ENCODE measurements at regions not wholly inside any gene's neighbourhood (a gene's known extent, or its start where the extent isn't known, plus 50 kb on each side); places are given as distances from the start of the nearest gene placed in this dataset.

- TF ChIP-seq, protein P1, sequence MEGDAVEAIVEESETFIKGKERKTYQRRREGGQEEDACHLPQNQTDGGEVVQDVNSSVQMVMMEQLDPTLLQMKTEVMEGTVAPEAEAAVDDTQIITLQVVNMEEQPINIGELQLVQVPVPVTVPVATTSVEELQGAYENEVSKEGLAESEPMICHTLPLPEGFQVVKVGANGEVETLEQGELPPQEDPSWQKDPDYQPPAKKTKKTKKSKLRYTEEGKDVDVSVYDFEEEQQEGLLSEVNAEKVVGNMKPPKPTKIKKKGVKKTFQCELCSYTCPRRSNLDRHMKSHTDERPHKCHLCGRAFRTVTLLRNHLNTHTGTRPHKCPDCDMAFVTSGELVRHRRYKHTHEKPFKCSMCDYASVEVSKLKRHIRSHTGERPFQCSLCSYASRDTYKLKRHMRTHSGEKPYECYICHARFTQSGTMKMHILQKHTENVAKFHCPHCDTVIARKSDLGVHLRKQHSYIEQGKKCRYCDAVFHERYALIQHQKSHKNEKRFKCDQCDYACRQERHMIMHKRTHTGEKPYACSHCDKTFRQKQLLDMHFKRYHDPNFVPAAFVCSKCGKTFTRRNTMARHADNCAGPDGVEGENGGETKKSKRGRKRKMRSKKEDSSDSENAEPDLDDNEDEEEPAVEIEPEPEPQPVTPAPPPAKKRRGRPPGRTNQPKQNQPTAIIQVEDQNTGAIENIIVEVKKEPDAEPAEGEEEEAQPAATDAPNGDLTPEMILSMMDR (IDR thresholded peaks at IDR 0.05; ENCODE audit: low read depth, low read length, missing input control): no peak
- TF ChIP-seq, protein P2, sequence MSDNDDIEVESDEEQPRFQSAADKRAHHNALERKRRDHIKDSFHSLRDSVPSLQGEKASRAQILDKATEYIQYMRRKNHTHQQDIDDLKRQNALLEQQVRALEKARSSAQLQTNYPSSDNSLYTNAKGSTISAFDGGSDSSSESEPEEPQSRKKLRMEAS (IDR thresholded peaks at IDR 0.05): no peak
- TF ChIP-seq, protein P3, sequence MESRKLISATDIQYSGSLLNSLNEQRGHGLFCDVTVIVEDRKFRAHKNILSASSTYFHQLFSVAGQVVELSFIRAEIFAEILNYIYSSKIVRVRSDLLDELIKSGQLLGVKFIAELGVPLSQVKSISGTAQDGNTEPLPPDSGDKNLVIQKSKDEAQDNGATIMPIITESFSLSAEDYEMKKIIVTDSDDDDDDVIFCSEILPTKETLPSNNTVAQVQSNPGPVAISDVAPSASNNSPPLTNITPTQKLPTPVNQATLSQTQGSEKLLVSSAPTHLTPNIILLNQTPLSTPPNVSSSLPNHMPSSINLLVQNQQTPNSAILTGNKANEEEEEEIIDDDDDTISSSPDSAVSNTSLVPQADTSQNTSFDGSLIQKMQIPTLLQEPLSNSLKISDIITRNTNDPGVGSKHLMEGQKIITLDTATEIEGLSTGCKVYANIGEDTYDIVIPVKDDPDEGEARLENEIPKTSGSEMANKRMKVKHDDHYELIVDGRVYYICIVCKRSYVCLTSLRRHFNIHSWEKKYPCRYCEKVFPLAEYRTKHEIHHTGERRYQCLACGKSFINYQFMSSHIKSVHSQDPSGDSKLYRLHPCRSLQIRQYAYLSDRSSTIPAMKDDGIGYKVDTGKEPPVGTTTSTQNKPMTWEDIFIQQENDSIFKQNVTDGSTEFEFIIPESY (IDR thresholded peaks at IDR 0.05): no peak
- TF ChIP-seq RAD21 (IDR thresholded peaks at IDR 0.05) (no peak), ATF3 (IDR thresholded peaks at IDR 0.05) (no peak), GABPA (IDR thresholded peaks at IDR 0.05 in 1 of 2, conservative IDR thresholded peaks at IDR 0.05 in 1 of 2) (no peak), TAF1 (conservative IDR thresholded peaks at IDR 0.05) (no peak)
Measured at GRCh38 chr6:130720076-130720715, 107.0 kb upstream of the SMLR1 start.
